ENCODE measurements at regions not wholly inside any gene's neighbourhood (a gene's known extent, or its start where the extent isn't known, plus 50 kb on each side); places are given as distances from the start of the nearest gene placed in this dataset.

- TF ChIP-seq CTCF (conservative IDR thresholded peaks at IDR 0.05 in 1 of 2, IDR thresholded peaks at IDR 0.05 in 1 of 2; ENCODE audit: low read depth in 1 of 2, low read length in 2 of 2) (no peak), EZH2 (IDR thresholded peaks at IDR 0.05; ENCODE audit: low read length, missing control alignments) (no peak)
These were observed 175.6 kb upstream of the CCNH start for GRCh38 chr5:87588316-87588715.
